ENCODE measurements at regions not wholly inside any gene's neighbourhood (a gene's known extent, or its start where the extent isn't known, plus 50 kb on each side); places are given as distances from the start of the nearest gene placed in this dataset.

- no peak for DNase-seq (ENCODE audit: low read depth)
Observed at GRCh38 chr13:103291798-103292572, 225.8 kb upstream of the SLC10A2 start.

DNA sequence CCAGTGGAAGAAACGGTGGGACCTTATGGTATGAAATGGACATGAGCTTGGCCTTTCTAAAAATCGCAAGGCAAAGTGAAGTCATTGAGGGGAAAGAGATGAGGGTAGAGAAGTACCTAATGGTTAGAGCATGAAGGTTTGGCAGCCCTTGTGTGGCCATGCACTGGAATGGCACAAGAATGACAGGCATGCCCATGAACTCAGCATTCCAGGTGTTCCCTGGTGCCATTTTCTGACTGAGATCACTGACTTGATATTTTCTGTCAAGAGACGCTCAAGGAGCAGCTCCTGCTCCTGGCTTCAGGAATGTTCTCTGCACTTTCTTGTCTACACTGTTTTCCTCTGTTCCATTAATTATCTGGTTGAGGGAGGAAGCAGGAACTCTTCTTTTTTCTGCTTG, 225.0 kb upstream of the SLC10A2 start:
- no peak for DNase-seq (ENCODE audit: low read depth)

- no peak for DNase-seq (ENCODE audit: low read depth)
Observed at GRCh38 chr13:103289681-103290080, 223.5 kb upstream of the SLC10A2 start.

GRCh38 chr13:103288114-103288513, 221.9 kb upstream of the SLC10A2 start:
- no peak for DNase-seq (ENCODE audit: low read depth)

DNA sequence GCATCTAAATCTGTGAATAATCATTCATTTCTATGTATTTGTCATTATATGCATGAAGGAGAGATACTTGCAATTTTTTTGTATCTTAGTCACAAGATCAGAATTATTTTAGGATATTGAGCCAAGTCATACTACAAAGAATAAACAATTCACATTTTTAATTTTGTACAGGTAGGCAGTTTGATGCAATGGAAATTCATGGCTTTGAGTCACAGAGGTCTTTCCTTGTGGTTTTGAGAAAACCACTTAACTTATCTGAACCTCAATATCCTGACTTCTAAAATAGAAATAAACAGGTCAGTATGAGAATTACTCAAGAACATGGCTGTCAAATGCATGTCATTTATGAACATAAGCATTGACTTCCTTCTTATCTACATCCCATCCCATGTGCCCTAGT, 221.4 kb upstream of the SLC10A2 start:
- DNase-seq (ENCODE audit: low read depth) = no peak

- no peak for DNase-seq (ENCODE audit: low read depth)
Observed at GRCh38 chr13:103284466-103284865, 218.2 kb upstream of the SLC10A2 start.

DNA sequence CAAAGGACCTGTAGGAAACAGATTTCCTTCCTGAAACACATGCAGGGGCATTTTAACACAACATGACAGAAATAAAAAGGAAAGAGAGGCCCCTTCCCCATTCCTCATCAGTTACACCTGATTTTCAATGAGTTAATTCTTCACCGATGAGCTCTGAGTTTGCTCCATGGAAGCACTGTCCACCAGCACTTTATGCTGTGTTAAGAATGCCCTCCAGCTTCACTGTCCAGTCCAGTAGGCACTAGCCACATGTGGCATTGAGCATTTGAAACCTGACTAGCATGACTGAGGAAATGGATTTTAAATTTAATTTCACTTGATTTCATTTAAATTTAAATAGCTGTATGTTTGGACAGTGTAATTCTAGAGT, 217.2 kb upstream of the SLC10A2 start:
- no peak for DNase-seq (ENCODE audit: low read depth)

DNA sequence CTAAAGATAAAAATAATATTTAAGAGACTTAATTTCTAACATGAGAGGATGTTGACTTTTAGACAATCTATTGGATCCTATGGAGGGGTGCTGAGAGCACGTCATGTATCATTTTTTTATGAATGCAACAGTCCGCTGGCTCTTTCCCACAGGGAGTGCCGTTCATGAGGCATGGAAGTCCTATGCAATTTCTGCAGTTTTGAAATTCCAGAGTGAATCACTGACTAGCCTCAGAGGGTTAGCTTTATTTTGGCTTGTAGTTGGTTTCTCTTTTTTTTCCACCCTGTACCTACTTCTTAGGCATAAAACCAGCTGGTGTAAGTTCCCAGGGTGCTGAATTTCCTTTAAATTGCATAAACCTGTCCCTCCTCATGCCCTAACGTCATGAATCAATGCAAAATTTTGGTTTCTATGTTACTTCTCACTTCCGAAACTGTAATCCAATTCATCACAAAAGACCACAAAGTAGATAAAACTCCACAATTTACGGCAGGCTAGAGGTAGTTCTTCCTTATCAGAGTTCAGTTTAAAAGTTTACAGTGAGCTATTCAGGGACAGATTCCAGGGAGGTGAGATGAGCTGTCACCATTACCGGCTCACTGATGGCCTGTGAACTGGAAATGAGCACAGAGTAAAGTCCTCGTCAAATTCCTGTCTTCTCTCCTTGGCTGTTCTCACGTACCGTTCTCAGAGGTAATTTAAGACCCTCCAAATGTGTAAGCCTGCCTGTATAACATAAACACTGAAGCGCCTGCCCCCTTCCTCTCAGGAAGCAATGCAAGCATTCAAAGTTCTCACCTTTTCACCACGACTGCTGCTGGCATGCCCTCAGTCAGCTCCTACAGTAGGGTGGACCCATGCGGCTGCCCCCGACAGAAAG, 216.6 kb upstream of the SLC10A2 start:
- DNase-seq (ENCODE audit: low read depth) = no peak

- DNase-seq (ENCODE audit: low read depth) = no peak
Observed at GRCh38 chr13:103277959-103278694, 211.9 kb upstream of the SLC10A2 start.

GRCh38 chr13:103276775-103277498, 210.7 kb upstream of the SLC10A2 start:
- no peak for DNase-seq (ENCODE audit: low read depth)

DNA sequence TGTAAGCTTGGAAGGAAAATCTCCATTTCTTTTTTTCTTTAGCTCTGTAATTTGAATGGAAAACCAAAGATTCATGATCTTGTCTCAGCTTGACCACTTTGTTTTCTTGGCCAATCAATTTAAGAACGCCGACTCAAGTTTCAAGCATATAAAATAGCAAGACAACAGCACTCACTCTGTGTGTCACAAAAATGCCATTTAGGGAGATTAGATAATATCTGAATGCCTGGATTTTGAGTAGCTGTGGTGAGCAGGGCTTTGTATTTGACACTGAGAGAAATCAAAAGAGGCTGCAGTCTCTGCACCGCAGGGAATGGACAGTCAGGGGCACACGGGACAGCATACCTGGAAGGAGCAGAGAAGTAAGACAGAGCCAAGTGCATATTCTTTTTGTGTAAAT, 209.5 kb upstream of the SLC10A2 start:
- DNase-seq (ENCODE audit: low read depth) = no peak

- DNase-seq (ENCODE audit: low read depth) = no peak
Observed at GRCh38 chr13:103275081-103275480, 208.9 kb upstream of the SLC10A2 start.

GRCh38 chr13:103273825-103274224, 207.6 kb upstream of the SLC10A2 start:
- DNase-seq (ENCODE audit: low read depth) = no peak

- no peak for DNase-seq (ENCODE audit: low read depth)
Observed at GRCh38 chr13:103272770-103273169, 206.6 kb upstream of the SLC10A2 start.

DNA sequence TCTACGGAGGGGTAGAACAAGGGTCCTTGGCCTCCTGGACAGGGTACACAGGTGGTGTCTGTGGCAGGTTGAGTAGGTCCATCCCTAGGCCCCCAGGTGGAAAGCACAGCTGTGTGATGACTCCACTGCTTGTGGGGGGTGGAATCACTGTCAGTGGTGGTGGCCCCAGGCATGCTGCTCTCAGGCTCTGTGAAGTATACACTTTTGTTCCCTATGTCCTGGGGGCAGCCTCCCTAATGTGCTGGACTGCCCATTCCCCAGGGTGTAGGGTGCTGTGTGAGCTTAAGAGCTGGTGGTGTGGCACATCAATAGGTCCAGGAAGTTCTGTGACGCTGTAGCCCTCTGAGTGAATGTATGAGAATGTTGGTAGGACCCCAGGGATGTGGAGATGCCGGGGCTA, 197.2 kb upstream of the SLC10A2 start:
- no peak for DNase-seq (ENCODE audit: low read depth)

GRCh38 chr13:103255587-103256301, 189.5 kb upstream of the SLC10A2 start:
- DNase-seq (ENCODE audit: low read depth) = no peak

DNA sequence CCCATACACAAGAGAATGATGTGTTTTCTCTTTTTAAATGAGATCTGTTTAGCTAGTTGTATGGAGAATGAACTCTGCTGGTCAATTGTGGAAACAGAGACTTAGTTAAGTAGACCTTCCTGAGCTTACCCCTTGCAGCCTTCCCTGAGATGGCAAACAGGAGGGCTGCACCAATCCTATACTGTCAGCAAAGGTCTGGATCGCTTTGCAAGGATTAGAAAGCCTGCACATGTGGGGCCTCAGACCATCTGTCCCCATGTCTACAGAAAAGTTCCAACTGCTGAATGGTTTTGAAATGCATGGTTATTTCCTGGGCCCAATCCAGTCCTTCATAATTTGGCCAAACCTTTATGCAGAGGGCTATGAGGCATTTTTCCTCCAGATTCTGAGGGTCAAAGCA, 183.9 kb upstream of the SLC10A2 start:
- no peak for DNase-seq (ENCODE audit: low read depth)

DNA sequence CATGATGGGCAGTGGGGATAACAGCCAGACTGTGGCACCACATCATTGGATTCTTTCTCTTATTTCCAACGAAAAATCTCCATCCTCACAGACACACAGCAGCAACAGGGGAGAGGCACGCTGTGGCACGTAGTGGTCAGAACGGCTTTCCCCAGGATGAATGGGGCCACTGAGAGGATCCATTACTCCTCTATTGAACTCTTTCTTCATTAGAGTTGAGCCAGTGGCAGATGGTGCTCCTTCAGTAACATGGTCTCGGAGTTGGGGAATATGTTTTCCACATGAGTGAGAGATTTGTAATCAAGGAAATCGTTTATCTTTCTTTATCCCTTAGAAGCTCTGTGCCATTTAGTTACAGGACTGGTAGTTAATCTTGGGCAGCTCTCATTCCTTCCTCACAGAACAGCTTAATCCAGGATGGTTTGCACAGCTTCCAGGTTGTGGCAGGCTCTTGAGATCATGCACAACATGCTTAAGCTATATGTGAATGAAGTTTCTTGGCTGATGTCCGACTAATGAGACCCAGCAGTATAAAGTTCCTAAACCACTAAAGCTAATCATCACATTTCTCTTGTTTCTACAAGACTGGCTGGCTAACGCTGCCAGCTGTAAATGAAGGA, 180.5 kb upstream of the SLC10A2 start:
- DNase-seq (ENCODE audit: low read depth) = no peak

DNA sequence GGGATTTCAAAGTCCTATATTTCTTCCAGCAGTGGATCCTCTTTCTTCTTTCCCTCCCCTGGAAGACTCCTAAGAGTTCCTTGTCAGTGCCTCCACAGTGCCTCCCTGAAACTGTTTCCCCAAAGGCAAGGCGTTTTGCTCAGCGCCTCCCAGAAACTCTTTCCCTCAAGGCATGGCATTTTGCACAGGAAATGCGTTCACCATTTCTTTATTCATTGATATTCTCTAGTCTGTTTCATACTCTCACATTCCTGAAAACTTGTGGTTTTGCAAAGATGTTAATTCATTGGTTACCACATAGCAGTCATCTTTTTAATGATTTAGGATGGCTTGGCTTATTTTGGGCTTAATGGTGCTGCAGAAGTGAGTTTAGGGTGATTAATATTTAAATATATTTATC, 177.3 kb upstream of the SLC10A2 start:
- no peak for DNase-seq (ENCODE audit: low read depth)

- no peak for DNase-seq (ENCODE audit: low read depth)
Observed at GRCh38 chr13:103238441-103238840, 172.2 kb upstream of the SLC10A2 start.

- no peak for DNase-seq (ENCODE audit: low read depth)
Observed at GRCh38 chr13:103236213-103236612, 170.0 kb upstream of the SLC10A2 start.

Data from forelimb muscle (tissue), 1 donor.